Calu3 (cell line): ENCODE measurements at regions not wholly inside any gene's neighbourhood (a gene's known extent, or its start where the extent isn't known, plus 50 kb on each side); places are given as distances from the start of the nearest gene placed in this dataset.

Experiments used
- BruUV-seq: library from RNA; stranded (reverse); fragments of 400-500 nt; replicated peaks from 2 replicates; lab custom pipeline; 2021; lab: Mats Ljungman, UMichigan
- CTCF ChIA-PET: fragments of 300-600 bp; sonication (Branson Sonifier 250); formaldehyde crosslinking; loops from one replicate; lab custom pipeline; 2022; ENCODE audit warnings: antibody characterized with exemption; lab: Charles Lee
- DNase-seq: peaks from one replicate; pipeline ENCODE4 v3.0.0; 2022
- H3K27ac Mint-ChIP-seq: one replicate; pipeline ENCODE4 v1.8.0; 2022; ENCODE audit warnings: mixed read lengths; ENCODE audit not compliant: unreplicated experiment
- H3K27me3 Mint-ChIP-seq: one replicate; pipeline ENCODE4 v1.8.0; 2022; ENCODE audit warnings: mixed read lengths; ENCODE audit not compliant: unreplicated experiment
- H3K36me3 Mint-ChIP-seq: one replicate; pipeline ENCODE4 v1.8.0; 2022; ENCODE audit warnings: mild to moderate bottlenecking, moderate library complexity, mixed read lengths; ENCODE audit not compliant: insufficient read depth, unreplicated experiment
- H3K4me1 Mint-ChIP-seq: one replicate; pipeline ENCODE4 v1.8.0; 2022; ENCODE audit warnings: mild to moderate bottlenecking, low read depth, mixed read lengths; ENCODE audit not compliant: unreplicated experiment
- H3K4me3 Mint-ChIP-seq: one replicate; pipeline ENCODE4 v1.8.0; 2022; ENCODE audit warnings: mild to moderate bottlenecking, low read depth, moderate library complexity, mixed read lengths; ENCODE audit not compliant: unreplicated experiment
- H3K9me3 Mint-ChIP-seq: one replicate; pipeline ENCODE4 v1.8.0; 2022; ENCODE audit warnings: low read depth, mixed read lengths; ENCODE audit not compliant: unreplicated experiment
- CTCF ChIP-seq: fragments of 200-600 bp; IDR thresholded peaks from one replicate; pipeline ENCODE4 v1.8.0; 2022; ENCODE audit warnings: antibody characterized with exemption; ENCODE audit not compliant: unreplicated experiment
- intact Hi-C: fragments of 100-400 bp; cut with micrococcal nuclease; formaldehyde crosslinking; loops from one replicate; pipeline ENCODE4 v1.10.0; 2022; ENCODE audit not compliant: unreplicated experiment

- intact Hi-C loops, result no loop called here
- Mint-ChIP-seq H3K27me3 (peaks cover 4% of the 10 kb centered on the region), H3K9me3 (no peaks in the 10 kb centered on the region), H3K27ac (no peak overlapping the region), H3K4me3 (no peak overlapping the region), H3K36me3 (no peaks in the 10 kb centered on the region), H3K4me1 (peaks cover 7% of the 10 kb centered on the region)
- no peak for TF ChIP-seq CTCF
- CTCF ChIA-PET, result no interaction called here
- BruUV-seq, result no TSS peak
- no peak for DNase-seq
These were observed 346.3 kb upstream of the PPARGC1A start for GRCh38 chr4:24236120-24236519.

- no peak for DNase-seq
- CTCF ChIA-PET, result no interaction called here
- no peak for TF ChIP-seq CTCF
- Mint-ChIP-seq H3K27ac (no peak overlapping the region), H3K9me3 (no peaks in the 10 kb centered on the region), H3K36me3 (no peaks in the 10 kb centered on the region), H3K27me3 (no peaks in the 10 kb centered on the region), H3K4me3 (no peak overlapping the region), H3K4me1 (peaks cover 7% of the 10 kb centered on the region)
- BruUV-seq, result no TSS peak
- intact Hi-C loops, result no loop called here
These were observed 345.8 kb upstream of the PPARGC1A start for GRCh38 chr4:24235618-24236017.

GRCh38 chr4:24234288-24234848, 344.5 kb upstream of the PPARGC1A start:
- CTCF ChIA-PET, result no interaction called here
- DNase-seq, result no peak
- Mint-ChIP-seq H3K27me3 (no peaks in the 10 kb centered on the region), H3K27ac (no peak overlapping the region), H3K4me1 (peaks cover 7% of the 10 kb centered on the region), H3K4me3 (no peak overlapping the region), H3K36me3 (no peaks in the 10 kb centered on the region), H3K9me3 (peaks cover 2% of the 10 kb centered on the region)
- no TSS peak for BruUV-seq
- intact Hi-C loops, result no loop called here
- no peak for TF ChIP-seq CTCF

- TF ChIP-seq CTCF, result no peak
- Mint-ChIP-seq H3K9me3 (peaks cover 2% of the 10 kb centered on the region), H3K27ac (no peak overlapping the region), H3K4me3 (no peak overlapping the region), H3K4me1 (peaks cover 7% of the 10 kb centered on the region), H3K36me3 (no peaks in the 10 kb centered on the region), H3K27me3 (peaks cover 4% of the 10 kb centered on the region)
- DNase-seq, result no peak
- intact Hi-C loops, result no loop called here
- no TSS peak for BruUV-seq
- CTCF ChIA-PET, result no interaction called here
These were observed 341.1 kb upstream of the PPARGC1A start for GRCh38 chr4:24230955-24231354.
